Mucosa of gallbladder (tissue), 1 donor: ENCODE measurements at regions not wholly inside any gene's neighbourhood (a gene's known extent, or its start where the extent isn't known, plus 50 kb on each side); places are given as distances from the start of the nearest gene placed in this dataset.

Experiments
- DNase-seq: peaks from one replicate; pipeline ENCODE4 v3.0.0-alpha.2; 2020; ENCODE audit warnings: low spot score
- donor health status: DM: no; HTN: no; CAD: no.

- DNase-seq: no peak
Observed at GRCh38 chr2:200752332-200752731, 59.4 kb upstream of the BZW1 start.

GRCh38 chr2:200752835-200753234 lies 58.9 kb upstream of the BZW1 start:
- no peak for DNase-seq

- DNase-seq: no peak
Observed at GRCh38 chr2:200756618-200757321, 54.9 kb upstream of the BZW1 start.

- DNase-seq: no peak
Observed at GRCh38 chr2:200757399-200757798, 54.3 kb upstream of the BZW1 start.

GRCh38 chr2:200758341-200758740 lies 53.4 kb upstream of the BZW1 start:
- DNase-seq: no peak

GRCh38 chr2:200761266-200761665 lies 50.4 kb upstream of the BZW1 start:
- no peak for DNase-seq
